ENCODE measurements at regions not wholly inside any gene's neighbourhood (a gene's known extent, or its start where the extent isn't known, plus 50 kb on each side); places are given as distances from the start of the nearest gene placed in this dataset.

DNA sequence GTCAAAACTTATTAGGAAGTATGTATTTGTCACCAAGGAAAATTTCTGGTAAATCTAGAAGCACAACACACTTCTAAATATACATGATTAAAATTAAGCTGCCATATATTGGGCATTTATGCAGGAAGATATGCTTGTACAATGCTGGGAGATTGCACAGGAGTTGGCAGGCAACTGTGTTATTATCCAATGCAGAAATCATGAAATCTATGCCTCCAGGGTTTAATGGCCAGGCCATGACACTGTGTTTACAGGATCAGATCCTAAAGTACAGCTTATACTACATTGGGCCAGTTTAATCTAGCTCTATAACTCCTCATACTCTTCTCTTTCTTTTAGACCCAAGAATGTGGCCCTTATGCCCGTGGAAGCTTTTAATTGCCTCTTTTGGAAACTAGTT lies 391.4 kb upstream of the DPH6 start:
- DNase-seq (ENCODE audit: low spot score in 2 of 2), result no peak
- no peak for TF ChIP-seq POLR2A (IDR thresholded peaks at IDR 0.05)
- TF ChIP-seq, protein P1, sequence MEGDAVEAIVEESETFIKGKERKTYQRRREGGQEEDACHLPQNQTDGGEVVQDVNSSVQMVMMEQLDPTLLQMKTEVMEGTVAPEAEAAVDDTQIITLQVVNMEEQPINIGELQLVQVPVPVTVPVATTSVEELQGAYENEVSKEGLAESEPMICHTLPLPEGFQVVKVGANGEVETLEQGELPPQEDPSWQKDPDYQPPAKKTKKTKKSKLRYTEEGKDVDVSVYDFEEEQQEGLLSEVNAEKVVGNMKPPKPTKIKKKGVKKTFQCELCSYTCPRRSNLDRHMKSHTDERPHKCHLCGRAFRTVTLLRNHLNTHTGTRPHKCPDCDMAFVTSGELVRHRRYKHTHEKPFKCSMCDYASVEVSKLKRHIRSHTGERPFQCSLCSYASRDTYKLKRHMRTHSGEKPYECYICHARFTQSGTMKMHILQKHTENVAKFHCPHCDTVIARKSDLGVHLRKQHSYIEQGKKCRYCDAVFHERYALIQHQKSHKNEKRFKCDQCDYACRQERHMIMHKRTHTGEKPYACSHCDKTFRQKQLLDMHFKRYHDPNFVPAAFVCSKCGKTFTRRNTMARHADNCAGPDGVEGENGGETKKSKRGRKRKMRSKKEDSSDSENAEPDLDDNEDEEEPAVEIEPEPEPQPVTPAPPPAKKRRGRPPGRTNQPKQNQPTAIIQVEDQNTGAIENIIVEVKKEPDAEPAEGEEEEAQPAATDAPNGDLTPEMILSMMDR (IDR thresholded peaks at IDR 0.05), result no peak
- intact Hi-C loops (cut with DNase I; ENCODE audit: low total_unique reads), result no loop called here
- 79 to 92% methylated on average over 1 of the region's 1 CpG for WGBS, 2 donors
- H3K4me3 ChIP-seq (ENCODE audit: low read depth, poor library complexity, severe bottlenecking), result no peak overlapping the region

DNA sequence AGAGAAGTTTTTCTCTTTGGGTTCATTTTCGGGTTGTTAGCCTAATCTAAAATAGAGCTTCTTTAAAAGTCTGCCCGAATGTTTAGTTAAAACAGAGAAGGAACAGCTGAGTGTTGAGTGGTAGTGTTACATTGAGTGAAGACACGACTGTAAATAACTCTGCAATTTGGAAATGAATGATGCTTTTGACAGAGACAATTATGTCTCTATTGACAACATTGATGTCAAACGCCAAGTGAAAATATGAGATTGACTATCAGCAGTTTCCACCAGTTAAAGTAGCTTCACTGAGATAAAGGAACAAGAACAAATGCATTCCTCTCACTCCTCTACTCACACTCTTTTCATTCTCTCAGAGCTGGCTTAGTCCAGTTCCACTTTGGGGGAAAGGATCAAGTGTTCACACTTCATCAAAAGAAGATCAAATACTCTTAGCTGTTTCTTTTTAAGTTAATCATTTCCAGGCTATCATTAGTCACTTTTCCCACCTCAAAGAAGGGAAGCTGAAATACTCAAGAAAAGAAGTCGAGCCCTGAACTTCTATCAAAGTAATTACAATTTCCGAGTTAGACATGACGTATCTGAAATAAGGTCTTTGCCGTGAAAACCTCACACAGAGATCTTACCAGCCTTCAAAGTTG lies 399.1 kb upstream of the DPH6 start:
- WGBS, 2 donors, result 62 to 75% methylated on average over 8 of the region's 8 CpGs
- intact Hi-C loops (cut with DNase I; ENCODE audit: low total_unique reads), result no loop called here
- TF ChIP-seq POLR2A (IDR thresholded peaks at IDR 0.05), result no peak
- TF ChIP-seq, protein P1 (IDR thresholded peaks at IDR 0.05), result no peak
- DNase-seq (ENCODE audit: low spot score in 2 of 2), result no peak
- no peak overlapping the region for H3K4me3 ChIP-seq (ENCODE audit: low read depth, poor library complexity, severe bottlenecking)

DNA sequence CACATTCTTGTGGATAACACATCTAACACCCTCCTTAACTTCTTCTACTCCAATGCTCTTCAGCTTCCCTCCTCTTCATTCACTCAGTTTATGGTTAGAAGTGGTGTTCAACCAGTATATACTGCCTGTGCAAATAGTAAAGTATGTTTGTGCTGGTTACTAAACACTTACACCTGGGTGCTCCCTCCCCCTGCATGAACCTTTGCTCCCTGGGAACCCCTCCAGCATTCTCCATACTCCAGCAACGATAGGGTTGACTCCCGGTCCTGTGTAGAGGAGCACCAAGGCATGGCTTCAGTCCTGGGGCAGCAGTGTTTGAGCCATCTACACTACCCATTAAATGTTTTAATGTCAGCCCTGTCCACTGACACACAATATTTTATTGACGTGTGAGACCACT lies 407.5 kb upstream of the DPH6 start:
- TF ChIP-seq POLR2A (IDR thresholded peaks at IDR 0.05), result no peak
- TF ChIP-seq, protein P1 (IDR thresholded peaks at IDR 0.05), result no peak
- H3K4me3 ChIP-seq (ENCODE audit: low read depth, poor library complexity, severe bottlenecking), result no peak overlapping the region
- intact Hi-C loops (cut with DNase I; ENCODE audit: low total_unique reads), result no loop called here
- DNase-seq (ENCODE audit: low spot score in 2 of 2), result no peak
- WGBS, 2 donors, result 95 to 96% methylated on average over 3 of the region's 3 CpGs

DNA sequence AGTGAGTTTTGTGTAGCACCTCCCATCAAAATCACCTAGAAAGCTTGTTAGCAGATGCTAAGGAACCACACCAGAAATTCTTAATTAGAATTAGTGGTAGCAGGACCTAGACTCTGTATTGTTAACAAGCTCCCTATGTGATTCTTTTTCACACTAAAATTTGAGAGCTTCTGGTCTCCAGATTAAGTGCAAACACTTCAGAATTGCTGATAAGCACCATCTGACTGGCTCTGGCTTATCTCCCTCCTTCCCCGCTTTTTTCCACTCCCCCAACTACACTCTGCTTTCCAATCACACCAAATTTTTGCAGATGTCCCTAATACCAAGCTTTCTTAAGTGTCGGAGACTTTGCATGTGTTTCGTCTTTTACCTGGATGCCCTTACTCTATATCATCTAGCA lies 410.1 kb upstream of the DPH6 start:
- TF ChIP-seq POLR2A (IDR thresholded peaks at IDR 0.05), result no peak
- TF ChIP-seq, protein P1 (IDR thresholded peaks at IDR 0.05), result no peak
- WGBS, 2 donors, result 61 to 63% methylated on average over 3 of the region's 3 CpGs
- no peak for DNase-seq (ENCODE audit: low spot score in 2 of 2)
- intact Hi-C loops (cut with DNase I; ENCODE audit: low total_unique reads), result no loop called here
- H3K4me3 ChIP-seq (ENCODE audit: low read depth, poor library complexity, severe bottlenecking), result no peak overlapping the region

DNA sequence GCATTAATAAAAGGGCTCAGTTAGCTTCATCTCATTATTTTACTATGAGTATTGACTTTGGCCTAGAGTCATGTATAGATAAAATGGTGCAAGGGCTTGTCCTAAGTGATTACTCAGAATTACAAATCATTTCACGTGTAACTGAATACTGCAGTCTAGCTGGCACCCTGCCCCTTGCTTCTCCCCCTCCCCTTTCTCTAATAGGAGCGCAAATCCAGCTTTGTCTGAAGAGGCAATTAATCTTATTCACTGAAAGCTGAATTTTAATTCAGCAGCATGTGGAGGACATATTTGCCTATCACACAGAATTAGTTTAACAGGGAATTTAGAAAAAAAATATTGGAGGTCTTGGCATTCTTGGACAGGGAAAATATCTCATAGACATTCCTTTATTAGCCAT lies 412.1 kb upstream of the DPH6 start:
- 51 to 52% methylated on average over 2 of the region's 2 CpGs for WGBS, 2 donors

More for the DNA sequence above, 412.1 kb upstream of the DPH6 start:
- H3K4me3 ChIP-seq (ENCODE audit: low read depth, poor library complexity, severe bottlenecking), result no peak overlapping the region
- no peak for TF ChIP-seq POLR2A (IDR thresholded peaks at IDR 0.05)
- TF ChIP-seq, protein P1 (IDR thresholded peaks at IDR 0.05), result no peak
- intact Hi-C loops (cut with DNase I; ENCODE audit: low total_unique reads), result no loop called here
- no peak for DNase-seq (ENCODE audit: low spot score in 2 of 2)

Measured in lower leg skin (tissue), 4 donors.